G401 (cell line): ENCODE measurements at regions not wholly inside any gene's neighbourhood (a gene's known extent, or its start where the extent isn't known, plus 50 kb on each side); places are given as distances from the start of the nearest gene placed in this dataset.

Experiments
- DNase-seq: peaks from one replicate; pipeline ENCODE4 v3.0.0-alpha.2; 2015; ENCODE audit warnings: low spot score
- in situ Hi-C: cut with HindIII; loops from 2 replicates; pipeline ENCODE4 v1.10.0; 2016; ENCODE audit warnings: low sequenced_read_pairs, mixed read lengths

- in situ Hi-C loops: no loop called here
- no peak for DNase-seq
These were observed 181.1 kb upstream of the APP start for GRCh38 chr21:26351661-26352060.

GRCh38 chr21:26332867-26333266, 162.3 kb upstream of the APP start:
- DNase-seq: no peak
- in situ Hi-C loops: no loop called here

- DNase-seq: no peak
- in situ Hi-C loops: no loop called here
These were observed 160.8 kb upstream of the APP start for GRCh38 chr21:26331205-26331980.

- in situ Hi-C loops: no loop called here
- no peak for DNase-seq
These were observed 150.0 kb upstream of the APP start for GRCh38 chr21:26320596-26320995.

GRCh38 chr21:26307640-26308039, 137.1 kb upstream of the APP start:
- in situ Hi-C loops: no loop called here
- no peak for DNase-seq

GRCh38 chr21:26297851-26298250, 127.3 kb upstream of the APP start:
- in situ Hi-C loops: no loop called here
- DNase-seq: no peak

GRCh38 chr21:26293141-26293946, 122.8 kb upstream of the APP start:
- no peak for DNase-seq
- in situ Hi-C loops: no loop called here

GRCh38 chr21:26288026-26288425, 117.5 kb upstream of the APP start:
- no peak for DNase-seq
- in situ Hi-C loops: no loop called here

GRCh38 chr21:26284531-26284930, 114.0 kb upstream of the APP start:
- no peak for DNase-seq
- in situ Hi-C loops: no loop called here

GRCh38 chr21:26282058-26282457, 111.5 kb upstream of the APP start:
- in situ Hi-C loops: no loop called here
- DNase-seq: no peak

GRCh38 chr21:26281506-26281905, 110.9 kb upstream of the APP start:
- DNase-seq: no peak
- in situ Hi-C loops: no loop called here

GRCh38 chr21:26280775-26281174, 110.2 kb upstream of the APP start:
- in situ Hi-C loops: no loop called here
- DNase-seq: peak; percentile 10

GRCh38 chr21:26280148-26280547, 109.6 kb upstream of the APP start:
- in situ Hi-C loops: no loop called here
- no peak for DNase-seq

- in situ Hi-C loops: no loop called here
- no peak for DNase-seq
These were observed 105.2 kb upstream of the APP start for GRCh38 chr21:26275801-26276200.

- in situ Hi-C loops: no loop called here
- DNase-seq: no peak
These were observed 103.2 kb upstream of the APP start for GRCh38 chr21:26273686-26274313.

GRCh38 chr21:26267389-26267788, 96.8 kb upstream of the APP start:
- in situ Hi-C loops: no loop called here

GRCh38 chr21:26246073-26246472, 75.5 kb upstream of the APP start:
- no peak for DNase-seq
- in situ Hi-C loops: no loop called here

More at GRCh38 chr21:26267389-26267788, 96.8 kb upstream of the APP start:
- no peak for DNase-seq

GRCh38 chr21:26245428-26245827, 74.9 kb upstream of the APP start:
- DNase-seq: no peak

GRCh38 chr21:26238646-26239045, 68.1 kb upstream of the APP start:
- DNase-seq: no peak
- in situ Hi-C loops: no loop called here

More at GRCh38 chr21:26245428-26245827, 74.9 kb upstream of the APP start:
- in situ Hi-C loops: no loop called here

- in situ Hi-C loops: no loop called here
These were observed 65.7 kb upstream of the APP start for GRCh38 chr21:26236281-26236680.

More at GRCh38 chr21:26236281-26236680, 65.7 kb upstream of the APP start:
- DNase-seq: no peak
